GM13976 (cell line): ENCODE measurements at regions not wholly inside any gene's neighbourhood (a gene's known extent, or its start where the extent isn't known, plus 50 kb on each side); places are given as distances from the start of the nearest gene placed in this dataset.

ENCODE experiments used
- DNase-seq: peaks from one replicate; pipeline ENCODE4 v3.0.0; 2012; ENCODE audit warnings: low spot score
- in situ Hi-C: fragments of 300-500 bp; cut with MboI; formaldehyde crosslinking; loops from one replicate; pipeline ENCODE4 v1.12.0; 2022; ENCODE audit warnings: low sequenced_read_pairs, mixed read lengths, inconsistent platforms; ENCODE audit not compliant: unreplicated experiment
- TF ChIP-seq, protein P1 (sequence below): IDR thresholded peaks from 2 replicates; pipeline ENCODE4 v1.5.1; 2012; ENCODE audit warnings: borderline replicate concordance, mild to moderate bottlenecking; ENCODE audit not compliant: insufficient read depth; ENCODE audit errors: extremely low read depth, missing control alignments, control extremely low read depth

DNA sequence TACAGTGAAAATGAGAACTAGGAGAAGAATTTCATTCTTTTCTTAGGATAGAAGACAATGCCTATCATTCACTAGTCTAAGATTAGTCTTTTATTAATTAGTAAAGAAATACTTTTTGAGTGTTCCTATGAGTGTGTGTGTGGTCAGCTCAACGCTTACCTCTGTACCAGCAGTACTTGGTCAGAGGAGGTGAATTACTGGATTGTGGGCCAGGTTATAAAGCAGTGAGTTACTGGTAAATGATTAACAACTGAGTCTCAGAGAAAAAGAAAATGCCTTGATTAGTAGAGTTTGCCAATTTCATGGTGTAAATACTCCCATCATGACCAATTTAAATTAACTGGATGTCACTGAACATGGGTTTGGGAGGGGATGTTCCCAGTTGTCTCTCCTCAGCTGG is 444.6 kb downstream of the STIM2 start:
- in situ Hi-C loops = no loop called here
- TF ChIP-seq, protein P1, sequence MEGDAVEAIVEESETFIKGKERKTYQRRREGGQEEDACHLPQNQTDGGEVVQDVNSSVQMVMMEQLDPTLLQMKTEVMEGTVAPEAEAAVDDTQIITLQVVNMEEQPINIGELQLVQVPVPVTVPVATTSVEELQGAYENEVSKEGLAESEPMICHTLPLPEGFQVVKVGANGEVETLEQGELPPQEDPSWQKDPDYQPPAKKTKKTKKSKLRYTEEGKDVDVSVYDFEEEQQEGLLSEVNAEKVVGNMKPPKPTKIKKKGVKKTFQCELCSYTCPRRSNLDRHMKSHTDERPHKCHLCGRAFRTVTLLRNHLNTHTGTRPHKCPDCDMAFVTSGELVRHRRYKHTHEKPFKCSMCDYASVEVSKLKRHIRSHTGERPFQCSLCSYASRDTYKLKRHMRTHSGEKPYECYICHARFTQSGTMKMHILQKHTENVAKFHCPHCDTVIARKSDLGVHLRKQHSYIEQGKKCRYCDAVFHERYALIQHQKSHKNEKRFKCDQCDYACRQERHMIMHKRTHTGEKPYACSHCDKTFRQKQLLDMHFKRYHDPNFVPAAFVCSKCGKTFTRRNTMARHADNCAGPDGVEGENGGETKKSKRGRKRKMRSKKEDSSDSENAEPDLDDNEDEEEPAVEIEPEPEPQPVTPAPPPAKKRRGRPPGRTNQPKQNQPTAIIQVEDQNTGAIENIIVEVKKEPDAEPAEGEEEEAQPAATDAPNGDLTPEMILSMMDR = no peak

DNA sequence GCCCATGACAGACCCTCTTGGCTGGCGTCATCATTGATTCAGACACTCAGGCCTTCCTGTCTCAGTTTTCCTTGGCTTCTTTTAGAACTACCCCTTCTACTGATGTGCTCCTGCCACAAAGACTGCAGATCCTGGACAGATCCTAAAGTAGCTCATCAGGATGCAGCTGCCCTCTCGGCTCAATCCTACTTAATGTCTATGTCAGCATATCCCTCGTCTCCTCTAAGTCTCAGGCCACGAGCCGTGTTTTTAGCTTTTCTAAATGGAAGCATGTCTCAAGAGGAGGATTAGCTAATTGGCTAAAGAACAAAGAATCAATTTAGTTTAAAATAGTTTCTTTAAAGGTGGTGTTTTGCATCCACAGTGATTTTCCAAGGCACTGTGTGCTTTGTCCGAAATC is 447.7 kb downstream of the STIM2 start:
- TF ChIP-seq, protein P1 = no peak
- DNase-seq = no peak
- in situ Hi-C loops = no loop called here

More for the DNA sequence above, 444.6 kb downstream of the STIM2 start:
- DNase-seq = no peak

DNA sequence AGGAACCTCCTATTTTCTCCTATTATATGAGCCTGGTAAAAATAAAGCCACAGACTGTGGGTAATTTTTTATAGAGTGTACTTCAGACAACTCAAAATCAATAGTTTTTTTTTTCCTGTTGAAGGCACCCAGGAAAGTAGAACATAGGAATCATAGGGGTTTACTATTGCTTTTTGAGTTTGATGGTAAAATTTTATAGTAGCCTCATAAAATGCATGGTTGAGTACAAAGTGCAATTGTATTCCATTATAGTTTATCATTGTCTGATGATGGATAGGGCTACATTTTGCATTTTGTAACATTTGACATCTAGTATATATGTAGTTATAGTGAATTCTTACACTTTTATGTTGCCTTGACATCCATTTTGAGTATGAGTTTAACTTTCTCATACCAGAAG is 455.0 kb downstream of the STIM2 start:
- DNase-seq = no peak
- TF ChIP-seq, protein P1 = no peak
- in situ Hi-C loops = no loop called here

DNA sequence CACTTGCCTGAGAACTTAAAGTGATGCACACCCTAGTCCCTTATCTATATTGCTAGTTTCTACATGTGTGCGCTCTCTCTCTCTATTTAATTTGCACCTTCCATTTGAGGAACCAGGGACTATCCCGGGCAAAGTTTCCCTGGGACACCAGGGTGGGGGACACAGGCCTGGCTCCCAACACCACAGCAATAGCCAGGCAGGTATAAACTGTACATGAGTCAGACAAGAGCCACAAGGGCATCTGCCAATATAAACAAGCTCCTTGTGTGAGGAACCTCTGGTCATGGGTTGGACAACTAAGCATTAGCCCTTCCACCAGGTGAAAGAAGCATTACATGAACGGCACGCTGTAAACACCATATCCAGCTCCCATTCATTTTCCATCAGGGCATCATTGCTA is 455.5 kb downstream of the STIM2 start:
- no peak for DNase-seq
- TF ChIP-seq, protein P1 = no peak
- in situ Hi-C loops = no loop called here

DNA sequence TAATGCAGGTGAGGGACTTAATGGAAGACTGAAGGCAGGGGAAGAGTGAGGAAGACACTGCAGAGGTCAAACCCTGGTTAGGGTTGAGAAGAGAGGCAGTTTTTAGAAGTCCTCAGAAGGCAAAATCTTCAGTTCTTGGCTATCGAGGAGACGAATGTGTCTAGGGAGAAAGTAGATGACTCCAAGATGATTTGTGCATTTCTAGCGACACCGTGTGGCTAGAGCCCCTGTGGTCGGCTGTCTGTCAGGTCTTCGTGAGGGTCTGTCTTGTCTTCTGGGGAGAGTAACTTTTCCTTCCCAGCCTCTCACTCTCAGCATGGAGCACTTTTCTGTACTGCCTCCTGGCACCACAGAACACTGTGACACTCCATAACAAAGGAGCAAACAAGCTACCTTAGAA is 458.1 kb downstream of the STIM2 start:
- TF ChIP-seq, protein P1 = peak; percentile 17
- DNase-seq = peak; percentile 3
- in situ Hi-C loops = no loop called here

DNA sequence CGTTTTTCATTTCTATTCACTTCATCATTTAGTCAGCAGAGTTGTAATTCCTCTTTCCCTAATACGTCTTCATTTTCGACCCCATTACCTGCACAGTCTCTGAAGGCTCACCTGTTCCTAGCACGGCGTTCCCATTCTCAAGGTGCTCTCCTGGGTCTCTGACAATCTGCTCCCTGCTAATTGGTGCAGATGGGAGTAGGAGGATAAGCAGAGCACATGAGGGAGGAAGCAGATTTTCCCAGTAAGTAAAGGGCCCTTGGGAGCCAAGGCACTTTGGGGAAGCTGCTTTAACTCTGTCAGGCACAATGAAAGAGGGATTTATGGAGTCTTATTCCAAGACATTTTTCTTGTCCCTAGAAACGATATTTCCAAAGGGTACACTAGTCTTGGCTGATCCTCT is 466.4 kb downstream of the STIM2 start:
- TF ChIP-seq, protein P1 = no peak
- DNase-seq = no peak
- in situ Hi-C loops = no loop called here
